ENCODE measurements at regions not wholly inside any gene's neighbourhood (a gene's known extent, or its start where the extent isn't known, plus 50 kb on each side); places are given as distances from the start of the nearest gene placed in this dataset.

DNA sequence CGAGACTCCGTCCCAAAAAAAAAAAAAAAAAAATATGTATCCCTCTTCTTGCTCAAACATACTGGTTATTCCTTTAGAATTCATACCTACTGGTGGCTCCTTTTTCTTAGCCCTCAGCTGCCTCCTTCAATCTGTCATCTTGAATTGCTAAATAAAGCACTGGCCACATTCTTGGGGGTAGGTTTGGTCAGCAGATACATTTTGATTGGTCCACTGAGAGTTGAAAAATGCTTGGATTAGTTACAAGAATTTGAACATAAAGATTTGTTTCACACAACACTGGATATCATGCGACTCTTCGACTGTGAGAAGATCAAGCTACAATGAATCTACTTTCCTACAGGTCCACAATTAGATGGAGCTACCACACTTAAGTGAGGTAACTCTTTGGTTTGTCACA is 906.1 kb upstream of the SLC39A10 start:
- Histone ChIP-seq H3K4me1 (ENCODE audit: control insufficient read depth, extremely low read depth, insufficient read depth, low read length) (no peaks in the 10 kb centered on the region), H3K9me3 (replicated peaks; ENCODE audit: control insufficient read depth, insufficient read depth, low read length) (no peaks in the 10 kb centered on the region), H3K36me3 (ENCODE audit: control insufficient read depth in 2 of 2, extremely low read depth in 1 of 2, insufficient read depth in 2 of 2, low read length in 2 of 2) (no peaks in the 10 kb centered on the region), H3K27ac (ENCODE audit: insufficient read depth, low read depth, low read length) (no peak overlapping the region), H3K4me3 (replicated peaks in 1 of 3; ENCODE audit: insufficient read depth in 1 of 3, low read depth in 1 of 3, low read length in 3 of 3) (no peak overlapping the region), H3K9me1 (replicated peaks; ENCODE audit: control insufficient read depth, extremely low read depth, insufficient read depth, low read length) (no peaks in the 10 kb centered on the region), H3K79me2 (ENCODE audit: control insufficient read depth, insufficient read depth, low read length) (no peaks in the 10 kb centered on the region), H3K4me2 (ENCODE audit: insufficient read depth, low read length) (no peak overlapping the region), H2AFZ (ENCODE audit: low read depth, low read length) (no peak overlapping the region), H4K20me1 (replicated peaks; ENCODE audit: control insufficient read depth, extremely low read depth, insufficient read depth, low read length) (no peaks in the 10 kb centered on the region), H3K27me3 (ENCODE audit: control insufficient read depth in 2 of 2, insufficient read depth in 2 of 2, low read length in 2 of 2) (no peaks in the 10 kb centered on the region), H3K9ac (replicated peaks; ENCODE audit: extremely low read depth, insufficient read depth, low read length) (no peak overlapping the region)
- ChIA-PET POLR2A (no interaction called here), CTCF (no interaction called here)
- dilution Hi-C loops (cut with MboI; ENCODE audit: extremely low pct_ligation_motif_present, low sequenced_read_pairs) (no loop called here), intact Hi-C loops (cut with micrococcal nuclease) (no loop called here)
- FAIRE-seq (no peak), DNase-seq (ENCODE audit: low read depth, low spot score) (no peak)
- TF ChIP-seq, protein P1, sequence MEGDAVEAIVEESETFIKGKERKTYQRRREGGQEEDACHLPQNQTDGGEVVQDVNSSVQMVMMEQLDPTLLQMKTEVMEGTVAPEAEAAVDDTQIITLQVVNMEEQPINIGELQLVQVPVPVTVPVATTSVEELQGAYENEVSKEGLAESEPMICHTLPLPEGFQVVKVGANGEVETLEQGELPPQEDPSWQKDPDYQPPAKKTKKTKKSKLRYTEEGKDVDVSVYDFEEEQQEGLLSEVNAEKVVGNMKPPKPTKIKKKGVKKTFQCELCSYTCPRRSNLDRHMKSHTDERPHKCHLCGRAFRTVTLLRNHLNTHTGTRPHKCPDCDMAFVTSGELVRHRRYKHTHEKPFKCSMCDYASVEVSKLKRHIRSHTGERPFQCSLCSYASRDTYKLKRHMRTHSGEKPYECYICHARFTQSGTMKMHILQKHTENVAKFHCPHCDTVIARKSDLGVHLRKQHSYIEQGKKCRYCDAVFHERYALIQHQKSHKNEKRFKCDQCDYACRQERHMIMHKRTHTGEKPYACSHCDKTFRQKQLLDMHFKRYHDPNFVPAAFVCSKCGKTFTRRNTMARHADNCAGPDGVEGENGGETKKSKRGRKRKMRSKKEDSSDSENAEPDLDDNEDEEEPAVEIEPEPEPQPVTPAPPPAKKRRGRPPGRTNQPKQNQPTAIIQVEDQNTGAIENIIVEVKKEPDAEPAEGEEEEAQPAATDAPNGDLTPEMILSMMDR (IDR thresholded peaks at IDR 0.05; ENCODE audit: extremely low read depth in 1 of 2, insufficient read depth in 1 of 2, low read depth in 1 of 2, low read length in 2 of 2), result no peak
- TF ChIP-seq, protein P2, sequence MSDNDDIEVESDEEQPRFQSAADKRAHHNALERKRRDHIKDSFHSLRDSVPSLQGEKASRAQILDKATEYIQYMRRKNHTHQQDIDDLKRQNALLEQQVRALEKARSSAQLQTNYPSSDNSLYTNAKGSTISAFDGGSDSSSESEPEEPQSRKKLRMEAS (IDR thresholded peaks at IDR 0.05; ENCODE audit: insufficient read depth, insufficient read length), result no peak
- no peak for TF ChIP-seq POLR2AphosphoS5 (IDR thresholded peaks at IDR 0.05; ENCODE audit: insufficient read depth, low read depth, low read length)
- no peak for TF ChIP-seq POLR2A (IDR thresholded peaks at IDR 0.05; ENCODE audit: low read depth, low read length)
- no peak for TF ChIP-seq FOS (IDR thresholded peaks at IDR 0.05; ENCODE audit: borderline replicate concordance, insufficient read depth, low read length)
- no peak for TF ChIP-seq GATA2 (IDR thresholded peaks at IDR 0.05; ENCODE audit: insufficient read depth, insufficient read length, low read depth, low read length)
- TF ChIP-seq EZH2 (IDR thresholded peaks at IDR 0.05; ENCODE audit: borderline replicate concordance, low read depth, low read length, severe bottlenecking), result no peak
- TF ChIP-seq MYC (IDR thresholded peaks at IDR 0.05; ENCODE audit: low read depth, low read length), result no peak
- no TSS peak for BruUV-seq (replicated peaks)

Data from endothelial cell of umbilical vein (primary cell).